ENCODE measurements at regions not wholly inside any gene's neighbourhood (a gene's known extent, or its start where the extent isn't known, plus 50 kb on each side); places are given as distances from the start of the nearest gene placed in this dataset.

DNA sequence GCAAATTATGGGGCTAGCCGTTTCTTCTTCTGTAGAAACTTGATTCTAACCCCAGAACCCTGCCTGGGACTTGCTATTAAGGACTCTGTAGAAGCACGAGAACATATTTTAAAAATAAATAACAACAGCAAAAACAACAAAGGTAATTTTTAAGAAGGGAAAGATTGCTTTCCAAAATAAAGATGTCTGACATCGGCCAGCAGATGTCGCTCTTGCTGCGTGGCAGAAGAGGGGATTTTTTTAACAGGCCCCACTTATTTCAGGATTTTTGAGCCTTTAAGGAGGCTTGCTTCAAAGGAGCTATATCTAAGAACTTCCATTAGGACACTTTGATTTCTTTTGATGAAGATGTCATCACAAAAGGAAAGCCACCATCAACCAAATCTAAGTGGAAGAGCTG lies 62.8 kb upstream of the EGFL6 start:
- ChIA-PET CTCF (interaction anchor here (0.6 to 2.7 kb wide), 43 partner anchors 9 to 560 kb away, joined by 3 to 60 read pairs (median 4); partner anchors contain the start of genes GEMIN8, OFD1 and TRAPPC2), POLR2A (interaction anchor here (0.7 kb wide), 1 partner anchor 201 kb away, joined by 3 read pairs; no protein-coding TSS in a partner anchor)
- peak; percentile 23 for DNase-seq (ENCODE audit: low read depth, low spot score)
- H3K4me3 ChIP-seq (ENCODE audit: low read depth, low read length) = no peak overlapping the region
- no peaks in the 10 kb centered on the region for H3K9me3 ChIP-seq (ENCODE audit: control insufficient read depth, insufficient read depth, low read length)
- TF ChIP-seq, protein P1, sequence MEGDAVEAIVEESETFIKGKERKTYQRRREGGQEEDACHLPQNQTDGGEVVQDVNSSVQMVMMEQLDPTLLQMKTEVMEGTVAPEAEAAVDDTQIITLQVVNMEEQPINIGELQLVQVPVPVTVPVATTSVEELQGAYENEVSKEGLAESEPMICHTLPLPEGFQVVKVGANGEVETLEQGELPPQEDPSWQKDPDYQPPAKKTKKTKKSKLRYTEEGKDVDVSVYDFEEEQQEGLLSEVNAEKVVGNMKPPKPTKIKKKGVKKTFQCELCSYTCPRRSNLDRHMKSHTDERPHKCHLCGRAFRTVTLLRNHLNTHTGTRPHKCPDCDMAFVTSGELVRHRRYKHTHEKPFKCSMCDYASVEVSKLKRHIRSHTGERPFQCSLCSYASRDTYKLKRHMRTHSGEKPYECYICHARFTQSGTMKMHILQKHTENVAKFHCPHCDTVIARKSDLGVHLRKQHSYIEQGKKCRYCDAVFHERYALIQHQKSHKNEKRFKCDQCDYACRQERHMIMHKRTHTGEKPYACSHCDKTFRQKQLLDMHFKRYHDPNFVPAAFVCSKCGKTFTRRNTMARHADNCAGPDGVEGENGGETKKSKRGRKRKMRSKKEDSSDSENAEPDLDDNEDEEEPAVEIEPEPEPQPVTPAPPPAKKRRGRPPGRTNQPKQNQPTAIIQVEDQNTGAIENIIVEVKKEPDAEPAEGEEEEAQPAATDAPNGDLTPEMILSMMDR (IDR thresholded peaks at IDR 0.05; ENCODE audit: low read depth, low read length) = peak; percentile 67
- H3K27me3 ChIP-seq (ENCODE audit: control insufficient read depth, insufficient read depth, low read length) = no peaks in the 10 kb centered on the region
- H3K27ac ChIP-seq (ENCODE audit: low read depth, low read length) = no peak overlapping the region

DNA sequence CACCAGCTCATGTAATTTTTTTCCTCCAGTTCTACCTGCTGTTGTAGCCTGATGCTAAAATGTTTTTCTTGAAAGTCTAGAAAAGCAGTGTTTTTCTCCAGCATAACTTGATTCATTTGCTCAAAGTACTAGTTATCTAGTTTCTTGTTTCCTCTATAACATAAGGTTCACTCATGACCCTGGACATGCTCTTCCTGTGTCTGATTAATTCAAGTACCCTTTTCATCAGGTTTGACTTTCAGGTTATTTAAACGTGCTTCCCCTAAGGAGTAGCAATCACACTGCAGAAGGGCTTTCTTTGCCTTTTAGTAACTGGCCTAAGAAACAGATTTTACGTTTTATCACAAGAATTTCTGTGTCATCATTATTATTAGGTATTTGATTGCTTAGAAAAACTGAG lies 66.8 kb upstream of the EGFL6 start:
- DNase-seq (ENCODE audit: low read depth, low spot score) = no peak
- ChIA-PET POLR2A (no interaction called here), CTCF (no interaction called here)
- H3K9me3 ChIP-seq (ENCODE audit: control insufficient read depth, insufficient read depth, low read length) = no peaks in the 10 kb centered on the region
- no peak overlapping the region for H3K4me3 ChIP-seq (ENCODE audit: low read depth, low read length)
- no peak overlapping the region for H3K27ac ChIP-seq (ENCODE audit: low read depth, low read length)
- TF ChIP-seq, protein P1 (IDR thresholded peaks at IDR 0.05; ENCODE audit: low read depth, low read length) = no peak
- no peaks in the 10 kb centered on the region for H3K27me3 ChIP-seq (ENCODE audit: control insufficient read depth, insufficient read depth, low read length)

GRCh38 chrX:13499736-13500135 lies 69.7 kb upstream of the EGFL6 start:
- ChIA-PET CTCF (no interaction called here), POLR2A (interaction anchor here (0.6 kb wide), 2 partner anchors 521 to 524 kb away, joined by 4 to 5 read pairs; no protein-coding TSS in a partner anchor)
- no peak overlapping the region for H3K27ac ChIP-seq (ENCODE audit: low read depth, low read length)
- H3K9me3 ChIP-seq (ENCODE audit: control insufficient read depth, insufficient read depth, low read length) = no peaks in the 10 kb centered on the region
- DNase-seq (ENCODE audit: low read depth, low spot score) = no peak
- H3K27me3 ChIP-seq (ENCODE audit: control insufficient read depth, insufficient read depth, low read length) = no peaks in the 10 kb centered on the region
- TF ChIP-seq, protein P1 (IDR thresholded peaks at IDR 0.05; ENCODE audit: low read depth, low read length) = no peak
- H3K4me3 ChIP-seq (ENCODE audit: low read depth, low read length) = no peak overlapping the region

DNA sequence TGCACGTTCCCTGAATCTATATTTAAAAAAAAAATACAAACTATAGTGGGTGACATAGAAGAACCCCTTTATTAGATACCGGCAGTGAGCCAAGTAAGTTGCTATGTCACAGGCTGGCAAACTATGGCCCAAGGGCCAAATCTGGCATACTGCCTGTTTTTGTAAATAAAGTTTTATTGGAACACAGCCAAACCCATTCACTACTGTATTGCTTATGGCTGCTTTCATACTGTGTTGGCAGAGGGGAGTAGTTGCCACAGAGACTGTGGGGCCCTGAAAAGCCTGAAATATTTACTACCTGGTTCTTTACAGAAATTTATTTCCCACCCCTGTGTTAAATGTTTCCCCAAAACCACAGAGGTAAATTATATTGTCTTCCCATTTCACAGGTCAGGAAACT lies 71.2 kb upstream of the EGFL6 start:
- no peak overlapping the region for H3K27ac ChIP-seq (ENCODE audit: low read depth, low read length)
- H3K27me3 ChIP-seq (ENCODE audit: control insufficient read depth, insufficient read depth, low read length) = no peaks in the 10 kb centered on the region
- TF ChIP-seq, protein P1 (IDR thresholded peaks at IDR 0.05; ENCODE audit: low read depth, low read length) = no peak
- no peaks in the 10 kb centered on the region for H3K9me3 ChIP-seq (ENCODE audit: control insufficient read depth, insufficient read depth, low read length)
- H3K4me3 ChIP-seq (ENCODE audit: low read depth, low read length) = no peak overlapping the region
- ChIA-PET POLR2A (no interaction called here), CTCF (interaction anchor here (1.1 kb wide), 1 partner anchor 551 kb away, joined by 4 read pairs; no protein-coding TSS in a partner anchor)
- no peak for DNase-seq (ENCODE audit: low read depth, low spot score)

- POLR2A ChIA-PET = no interaction called here
- no peaks in the 10 kb centered on the region for H3K9me3 ChIP-seq (ENCODE audit: control insufficient read depth, insufficient read depth, low read length)
- H3K4me3 ChIP-seq (ENCODE audit: low read depth, low read length) = no peak overlapping the region
- H3K27me3 ChIP-seq (ENCODE audit: control insufficient read depth, insufficient read depth, low read length) = no peaks in the 10 kb centered on the region
- no peak overlapping the region for H3K27ac ChIP-seq (ENCODE audit: low read depth, low read length)
- TF ChIP-seq, protein P1 (IDR thresholded peaks at IDR 0.05; ENCODE audit: low read depth, low read length) = no peak
- CTCF ChIA-PET = interaction anchor here (1.5 kb wide), 1 partner anchor 12 kb away, joined by 3 read pairs; no protein-coding TSS in a partner anchor
- no peak for DNase-seq (ENCODE audit: low read depth, low spot score)
Measured at GRCh38 chrX:13495232-13495631, 74.2 kb upstream of the EGFL6 start.

All from AG04450 (cell line).